ENCODE measurements at regions not wholly inside any gene's neighbourhood (a gene's known extent, or its start where the extent isn't known, plus 50 kb on each side); places are given as distances from the start of the nearest gene placed in this dataset.

- TF ChIP-seq TAF1 (IDR thresholded peaks at IDR 0.05; ENCODE audit: low read depth) (no peak), EP300 (IDR thresholded peaks at IDR 0.05; ENCODE audit: borderline replicate concordance) (no peak), MAX (IDR thresholded peaks at IDR 0.05) (no peak), USF1 (IDR thresholded peaks at IDR 0.05) (no peak), CREB1 (IDR thresholded peaks at IDR 0.05; ENCODE audit: low read depth) (no peak), EGR1 (IDR thresholded peaks at IDR 0.05) (no peak), NFIC (IDR thresholded peaks at IDR 0.05) (no peak)
These were observed 98.4 kb upstream of the FOXF1 start for GRCh38 chr16:86411897-86412296.

Measured in Ishikawa (cell line).